Motor neuron (in vitro differentiated cells): ENCODE measurements at regions not wholly inside any gene's neighbourhood (a gene's known extent, or its start where the extent isn't known, plus 50 kb on each side); places are given as distances from the start of the nearest gene placed in this dataset.

Source experiments
- ATAC-seq, 8 experiments: fragments of 200-7000 bp; cut with Tn5 transposase; replicated peaks in 6 of 8; 2 replicates each; pipeline ENCODE4 v1.8.0; 2021; ENCODE audit warnings: mild to moderate bottlenecking in 8 of 8, moderate library complexity in 8 of 8
- H3K27ac ChIP-seq, 2 donors: fragments of 250-450 bp; sonication (Bioruptor Pico); 2 replicates each; pipeline ENCODE4 v1.9.0; 2021; ENCODE audit warnings: antibody characterized with exemption in 2 of 2, mild to moderate bottlenecking in 2 of 2, moderate library complexity in 1 of 2
- H3K4me1 ChIP-seq, 2 donors: fragments of 250-450 bp; sonication (Bioruptor Pico); replicated peaks in 1 of 2; 2 replicates each; pipeline ENCODE4 v1.6.1; 2021; ENCODE audit warnings: antibody characterized with exemption in 2 of 2, mild to moderate bottlenecking in 2 of 2, moderate library complexity in 1 of 2
- H3K4me3 ChIP-seq, 5 donors: fragments of 250-450 bp; sonication (Bioruptor Pico); 2 replicates each; pipeline ENCODE4 v1.9.0; 2021; ENCODE audit warnings: antibody characterized with exemption in 5 of 5, mild to moderate bottlenecking in 5 of 5, moderate library complexity in 4 of 5
- WGBS, 10 experiments: fragments of 450-650 bp; shearing (Covaris generic); methylation state at CpG; one replicate each; pipeline ENCODE4 v1.0.0; 2022; 5-methylcytosine and 5-hydroxymethylcytosine counted together
- in situ Hi-C, 9 experiments: fragments of 400-800 bp; cut with MboI; loops; one replicate each; pipeline ENCODE4 v1.15.0; 2021; ENCODE audit warnings: low sequenced_read_pairs in 9 of 9, low pct_unique_long_range_greater_than_20kb in 2 of 9; ENCODE audit not compliant: unreplicated experiment in 9 of 9

DNA sequence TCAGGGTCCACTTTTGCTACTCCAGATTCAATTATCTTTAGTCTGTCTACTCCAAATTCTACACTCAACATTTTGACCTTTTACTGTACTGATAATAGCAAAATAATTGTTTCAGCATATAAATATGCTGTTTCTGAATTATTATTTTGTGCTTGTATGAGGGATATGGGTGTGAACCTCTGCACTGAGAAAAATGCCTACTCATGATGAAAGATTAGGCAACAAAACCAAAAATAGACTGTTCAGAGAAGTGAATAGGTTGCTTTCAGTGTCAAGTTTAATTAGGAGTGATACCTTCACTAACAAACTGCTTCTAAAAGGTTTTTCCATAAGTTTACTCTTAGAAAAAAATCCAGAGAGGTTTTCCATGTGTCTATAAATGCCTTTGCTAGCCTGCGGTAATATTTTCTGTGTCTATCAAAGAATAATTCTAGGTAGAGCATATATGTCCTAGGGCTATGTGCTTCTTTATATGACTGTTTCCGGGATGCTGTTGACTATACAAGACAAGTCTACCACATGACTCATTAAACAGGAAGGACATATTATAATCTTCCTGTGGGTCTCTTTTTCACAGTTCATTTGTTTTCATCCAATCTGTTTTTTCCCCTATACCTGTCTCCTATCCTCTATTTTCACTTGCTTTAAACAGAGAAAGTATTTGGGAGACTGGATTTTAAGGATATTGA is 218.5 kb upstream of the TTC14 start:
- in situ Hi-C loops: no loop called here
- H3K27ac ChIP-seq: no peak overlapping the region
- peak in 2 of 8 experiments; percentile 52 to 53 for ATAC-seq
- H3K4me3 ChIP-seq: no peak overlapping the region
- 38 to 100% (median 86%) methylated on average over 1 to 2 of the region's 2 CpGs; no CpG with 5 or more reads in 1 of the 10 experiments for WGBS, 10 experiments
- H3K4me1 ChIP-seq: no peaks in the 10 kb centered on the region

DNA sequence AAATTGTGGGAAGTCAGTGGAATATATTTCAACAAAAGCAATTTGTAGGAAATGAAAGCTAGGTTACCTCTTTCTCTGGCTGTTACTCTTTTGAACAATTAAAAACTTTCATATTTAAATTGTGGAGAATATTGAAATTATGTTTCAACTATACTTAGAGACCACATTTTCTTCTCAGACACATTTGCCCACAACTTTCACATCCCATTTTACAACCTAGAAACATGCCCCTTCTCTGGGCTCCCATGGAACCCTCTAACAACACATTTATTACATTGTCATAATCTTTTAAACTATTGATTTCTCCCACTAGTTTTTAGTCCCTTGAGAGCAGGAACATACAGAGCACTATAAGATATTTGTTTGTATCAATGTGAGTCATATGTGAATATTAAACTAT is 211.7 kb upstream of the TTC14 start:
- no peak overlapping the region for H3K27ac ChIP-seq
- in situ Hi-C loops: no loop called here
- no peak for ATAC-seq
- no peak overlapping the region for H3K4me3 ChIP-seq
- no peaks in the 10 kb centered on the region for H3K4me1 ChIP-seq

DNA sequence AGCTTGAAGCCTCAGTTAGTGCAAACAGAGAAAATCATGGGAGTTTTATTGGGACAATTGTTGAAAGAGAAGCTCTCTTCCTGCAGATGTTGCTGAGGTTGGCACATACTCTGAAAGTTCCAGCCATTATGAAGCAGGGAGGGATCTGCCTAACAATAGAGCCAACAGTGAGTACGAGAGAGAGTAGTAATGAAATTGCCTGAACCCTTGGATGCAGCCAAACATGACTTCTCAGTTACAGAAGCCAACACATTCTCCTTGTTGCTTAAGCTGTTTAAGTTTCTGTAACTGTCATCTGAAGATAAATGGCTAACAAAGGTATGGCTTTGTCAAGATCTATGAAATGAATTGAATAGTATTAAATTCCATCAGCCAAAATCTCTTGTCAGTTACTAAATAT is 211.0 kb upstream of the TTC14 start:
- Histone ChIP-seq H3K4me1 (no peaks in the 10 kb centered on the region), H3K27ac (no peak overlapping the region), H3K4me3 (no peak overlapping the region)
- in situ Hi-C loops: no loop called here
- ATAC-seq: no peak
- 0 to 100% (median 20%) methylated on average over 1 of the region's 1 CpG; no CpG with 5 or more reads in 5 of the 10 experiments for WGBS, 10 experiments

DNA sequence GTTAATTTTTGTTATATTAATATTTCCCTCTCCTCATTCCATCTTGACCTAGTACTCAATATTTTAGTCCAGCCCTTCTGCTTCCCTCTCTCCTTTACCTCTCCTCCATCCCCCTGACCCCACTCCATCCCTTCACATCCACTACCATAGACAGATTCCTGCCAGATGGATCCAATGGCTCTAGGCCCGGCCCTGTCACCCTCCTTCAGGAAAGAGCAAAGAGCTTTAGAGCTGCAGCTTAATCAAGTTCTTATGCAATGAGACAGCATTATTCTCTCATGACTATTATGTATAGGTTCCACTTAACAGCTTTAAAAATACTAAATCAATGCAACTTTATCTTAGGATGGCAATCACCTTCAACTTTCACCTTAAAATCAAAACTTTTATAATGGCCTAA is 200.7 kb upstream of the TTC14 start:
- no peak overlapping the region for H3K27ac ChIP-seq
- in situ Hi-C loops: no loop called here
- 0 to 86% (median 77%) methylated on average over 1 of the region's 1 CpG; no CpG with 5 or more reads in 4 of the 10 experiments for WGBS, 10 experiments
- peak in 1 of 8 experiments; percentile 29 for ATAC-seq
- H3K4me1 ChIP-seq: peaks cover 0 to 6% of the 10 kb centered on the region in 2 donors
- H3K4me3 ChIP-seq: no peak overlapping the region

DNA sequence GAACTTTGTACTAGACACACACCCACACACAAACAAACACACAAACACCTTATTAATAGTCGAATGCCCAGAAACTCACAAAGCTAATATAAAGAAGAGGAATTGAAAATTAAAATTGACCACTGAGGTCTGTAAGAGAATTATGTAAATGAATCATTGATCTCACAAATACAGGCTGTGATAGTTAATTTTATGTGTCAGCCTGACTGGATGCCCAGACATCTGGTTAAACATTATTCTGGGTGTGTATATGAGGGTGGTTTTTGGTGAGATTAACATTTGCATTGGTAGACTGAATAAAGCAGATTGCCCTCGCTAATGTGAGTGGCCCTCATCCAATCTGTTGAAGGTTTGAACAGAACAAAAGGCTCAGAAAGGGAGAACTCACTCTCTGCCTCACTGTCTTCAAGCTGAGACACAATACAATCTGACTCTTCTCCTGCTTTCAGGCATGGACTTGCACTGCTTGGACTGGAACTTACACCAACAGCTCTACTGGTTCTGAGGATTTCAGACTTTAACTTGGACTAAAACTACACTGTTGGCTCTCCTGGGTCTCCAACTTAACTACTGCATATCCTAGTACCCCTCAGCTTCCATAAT is 199.4 kb upstream of the TTC14 start:
- in situ Hi-C loops: no loop called here
- Histone ChIP-seq H3K27ac (no peak overlapping the region), H3K4me3 (no peak overlapping the region), H3K4me1 (peaks cover 0 to 6% of the 10 kb centered on the region in 2 donors)
- ATAC-seq: peak in 6 of 8 experiments; percentile 14 to 84 (median 54)
- WGBS, 10 experiments: 0 to 100% (median 78%) methylated on average over 1 to 2 of the region's 2 CpGs; no CpG with 5 or more reads in 5 of the 10 experiments

DNA sequence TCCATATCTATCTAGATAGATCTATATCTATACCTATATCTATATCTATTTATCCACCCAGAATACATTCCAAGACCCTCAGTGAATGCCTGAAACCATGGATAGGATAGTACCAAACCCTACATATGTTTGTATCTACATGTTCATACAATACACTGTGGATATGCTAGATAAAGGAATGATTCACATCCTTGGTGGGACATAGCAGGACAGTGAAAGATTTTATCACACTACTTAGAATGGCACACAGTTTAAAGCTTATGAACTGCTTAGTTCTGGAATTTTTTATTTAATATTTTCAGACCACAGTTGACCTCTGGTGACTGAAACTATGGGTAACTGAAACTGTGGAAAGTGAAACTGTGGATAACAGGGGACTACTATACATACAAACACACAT is 198.8 kb upstream of the TTC14 start:
- in situ Hi-C loops: no loop called here
- Histone ChIP-seq H3K4me3 (no peak overlapping the region), H3K27ac (no peak overlapping the region), H3K4me1 (peaks cover 0 to 6% of the 10 kb centered on the region in 2 donors)
- ATAC-seq: peak in 1 of 8 experiments; percentile 79

DNA sequence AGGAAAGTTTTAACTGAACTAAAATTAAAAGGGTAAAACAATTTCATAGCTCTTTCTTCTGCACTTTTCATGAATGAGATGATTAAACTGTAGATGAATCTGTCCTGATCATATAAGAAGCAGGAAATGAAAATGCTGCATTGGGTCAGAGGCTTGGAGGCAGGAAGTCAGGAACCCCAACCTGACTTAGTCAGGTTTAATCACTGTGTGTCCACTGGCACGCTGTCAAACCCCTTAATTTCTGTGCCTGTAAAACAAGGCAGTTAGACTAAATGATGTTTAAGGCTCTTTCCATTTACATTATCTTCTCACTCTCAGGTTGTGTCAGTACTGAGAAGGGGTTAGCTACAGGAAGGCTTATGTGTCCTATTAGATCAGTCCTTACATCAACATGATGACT is 193.3 kb upstream of the TTC14 start:
- WGBS, 10 experiments: 0 to 100% (median 93%) methylated on average over 1 of the region's 1 CpG; no CpG with 5 or more reads in 5 of the 10 experiments
- in situ Hi-C loops: no loop called here
- no peak overlapping the region for H3K27ac ChIP-seq

DNA sequence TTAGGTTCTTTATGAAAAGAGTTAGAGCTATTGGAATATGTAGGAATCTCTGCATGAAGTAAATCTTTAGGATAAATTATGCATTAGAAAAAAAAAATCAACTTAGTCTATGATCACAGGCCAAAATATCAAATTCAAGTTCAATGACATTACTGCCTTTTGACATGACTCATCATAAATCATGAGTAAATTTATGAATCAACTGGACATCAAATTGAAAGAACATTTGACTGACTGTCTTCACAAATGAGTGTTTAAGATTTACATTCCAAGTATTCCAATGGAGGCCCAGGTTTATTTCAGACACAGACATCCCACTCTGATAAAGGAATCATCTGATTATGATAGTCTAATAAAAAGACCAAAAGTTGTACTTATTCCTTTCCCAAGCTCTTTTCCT is 192.8 kb upstream of the TTC14 start:
- Histone ChIP-seq H3K4me3 (no peak overlapping the region), H3K4me1 (no peaks in the 10 kb centered on the region), H3K27ac (no peak overlapping the region)
- no peak for ATAC-seq
- in situ Hi-C loops: no loop called here

More for the DNA sequence above, 193.3 kb upstream of the TTC14 start:
- no peak for ATAC-seq
- H3K4me3 ChIP-seq: no peak overlapping the region
- H3K4me1 ChIP-seq: no peaks in the 10 kb centered on the region

DNA sequence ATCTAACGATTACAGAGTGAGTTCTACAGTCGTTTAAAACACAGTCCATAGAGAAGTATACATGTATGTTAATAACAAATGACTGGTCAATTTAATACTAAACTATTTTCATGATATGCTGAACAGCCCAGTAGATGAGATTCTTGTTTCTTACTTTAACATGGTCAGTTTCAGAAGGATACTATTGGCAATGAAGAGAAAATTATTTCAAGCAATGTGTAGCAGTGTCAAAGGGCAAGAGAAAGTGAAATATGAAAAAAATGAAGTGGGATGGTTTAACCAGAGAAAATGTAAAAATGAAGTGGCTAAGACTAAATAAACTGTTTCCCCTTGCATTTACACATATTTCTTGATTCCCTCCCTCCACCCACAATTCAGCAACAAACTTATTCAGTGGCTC is 192.1 kb upstream of the TTC14 start:
- H3K4me3 ChIP-seq: no peak overlapping the region
- in situ Hi-C loops: no loop called here
- 10 to 81% (median 73%) methylated on average over 1 to 2 of the region's 2 CpGs; no CpG with 5 or more reads in 2 of the 10 experiments for WGBS, 10 experiments

DNA sequence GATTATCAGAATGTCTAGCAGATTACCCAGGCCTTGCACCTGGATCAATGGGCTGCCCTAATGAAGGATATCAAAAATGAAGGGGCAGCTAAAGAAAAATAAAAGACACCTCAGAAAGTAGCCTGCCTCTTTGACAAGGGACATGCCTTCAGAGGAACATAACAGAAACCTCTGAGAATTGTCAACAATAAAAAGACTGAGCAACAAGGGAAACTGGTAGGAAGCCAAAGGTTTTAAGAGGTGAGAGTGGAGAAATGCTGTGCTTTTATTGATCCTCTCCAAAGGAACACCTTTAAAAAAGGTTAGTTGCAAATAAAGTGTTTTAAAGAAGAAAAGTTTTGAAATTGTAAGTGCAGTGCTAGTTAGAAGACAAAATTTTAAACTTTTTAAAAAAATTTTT is 187.8 kb upstream of the TTC14 start:
- Histone ChIP-seq H3K4me3 (no peak overlapping the region), H3K27ac (no peak overlapping the region), H3K4me1 (peaks cover 15 to 22% of the 10 kb centered on the region in 2 donors)
- in situ Hi-C loops: no loop called here
- no peak for ATAC-seq

More for the DNA sequence above, 192.1 kb upstream of the TTC14 start:
- Histone ChIP-seq H3K27ac (no peak overlapping the region), H3K4me1 (no peaks in the 10 kb centered on the region)
- ATAC-seq: no peak

DNA sequence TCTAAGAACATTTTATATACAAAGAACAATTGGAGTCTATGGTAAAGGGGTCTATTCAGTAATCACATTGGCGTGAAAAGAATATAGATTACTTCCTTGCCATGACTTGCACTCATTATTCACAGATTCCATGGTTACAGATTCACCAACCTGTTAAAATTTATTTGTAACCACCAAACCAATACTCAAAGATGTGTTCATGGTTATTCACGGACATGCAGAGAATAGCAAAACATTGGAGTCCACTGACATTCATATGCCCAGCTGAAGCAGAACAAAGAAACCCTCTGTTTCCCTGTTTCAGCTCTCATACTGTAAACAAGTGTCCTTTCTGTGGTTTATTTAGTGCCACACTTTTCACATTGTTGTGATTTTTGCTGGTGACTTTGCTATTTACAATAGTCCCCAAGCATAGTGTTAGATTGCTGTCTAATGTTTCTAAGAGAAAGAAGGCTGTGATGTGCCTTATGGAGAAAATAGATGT is 185.8 kb upstream of the TTC14 start:
- 8 to 78% (median 33%) methylated on average over 1 to 2 of the region's 2 CpGs; no CpG with 5 or more reads in 3 of the 10 experiments for WGBS, 10 experiments

DNA sequence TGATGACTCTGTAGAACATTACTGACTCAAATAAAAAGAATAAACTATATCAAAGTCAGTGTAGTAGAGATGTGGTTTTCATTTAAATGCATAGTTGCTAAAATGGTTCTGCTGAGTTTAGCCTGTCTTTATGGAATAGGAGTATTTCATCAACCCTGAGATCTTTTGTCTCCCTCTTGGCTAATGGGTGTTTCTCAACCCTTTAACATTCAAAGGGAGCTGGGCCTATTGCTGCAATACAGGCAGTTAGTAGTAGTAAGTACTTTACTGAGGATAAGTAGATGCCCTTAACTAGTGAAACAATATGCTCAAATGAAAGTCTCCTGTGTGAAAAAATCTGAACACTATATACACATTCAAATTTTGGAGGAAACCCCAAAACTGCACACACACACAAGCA is 184.7 kb upstream of the TTC14 start:
- in situ Hi-C loops: no loop called here
- H3K4me1 ChIP-seq: peaks cover 15 to 22% of the 10 kb centered on the region in 2 donors
- no peak overlapping the region for H3K4me3 ChIP-seq
- no peak overlapping the region for H3K27ac ChIP-seq
- ATAC-seq: peak in 1 of 8 experiments; percentile 32

More for the DNA sequence above, 185.8 kb upstream of the TTC14 start:
- H3K4me3 ChIP-seq: no peak overlapping the region
- ATAC-seq: peak in 5 of 8 experiments; percentile 82 to 92 (median 89)
- peaks cover 15 to 22% of the 10 kb centered on the region in 2 donors for H3K4me1 ChIP-seq
- in situ Hi-C loops: no loop called here
- H3K27ac ChIP-seq: peak overlapping the region in 1 of 2 donors; percentile 17

DNA sequence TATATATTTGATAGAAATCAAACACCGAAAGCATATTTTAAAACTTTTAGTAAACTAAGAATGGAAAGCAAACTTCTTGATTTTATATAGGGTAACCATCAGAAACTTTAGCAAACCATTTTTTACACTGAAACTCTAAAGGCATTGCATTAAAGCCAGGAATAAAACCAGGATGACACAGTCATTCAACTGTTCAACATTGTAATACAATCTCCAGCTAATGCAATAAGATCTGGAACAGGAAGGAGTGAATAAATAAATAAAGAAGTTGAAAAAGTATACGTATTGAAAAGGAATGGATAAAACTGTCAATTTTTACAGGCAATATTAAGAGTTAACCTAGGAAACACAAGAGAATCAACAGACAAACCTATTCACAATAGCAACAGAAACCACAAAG is 181.9 kb upstream of the TTC14 start:
- ATAC-seq: no peak
- WGBS, 10 experiments: 18 to 100% (median 85%) methylated on average over 1 to 2 of the region's 2 CpGs
- Histone ChIP-seq H3K27ac (no peak overlapping the region), H3K4me3 (no peak overlapping the region), H3K4me1 (peaks cover 15 to 22% of the 10 kb centered on the region in 2 donors)
- in situ Hi-C loops: no loop called here

DNA sequence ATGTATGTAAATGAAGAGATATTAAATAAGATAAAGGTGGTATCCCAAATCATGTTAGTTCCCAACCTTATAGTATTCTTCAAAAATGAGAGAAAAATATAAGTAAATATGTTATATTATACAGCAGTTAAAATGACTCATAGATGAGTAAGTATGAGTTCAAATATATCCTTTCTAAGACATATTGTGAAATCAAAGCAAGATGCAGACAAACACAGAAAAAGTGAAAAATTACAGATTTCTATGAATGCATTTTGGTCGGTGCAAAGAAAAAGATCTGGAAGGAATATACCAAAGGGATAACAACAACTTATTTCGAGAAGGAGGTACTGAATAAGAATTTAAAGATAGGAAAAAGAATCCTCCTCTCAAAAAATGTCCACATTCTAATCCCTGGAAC is 181.2 kb upstream of the TTC14 start:
- WGBS, 10 experiments: 11 to 100% (median 88%) methylated on average over 1 to 2 of the region's 2 CpGs

More for the DNA sequence above, 181.2 kb upstream of the TTC14 start:
- no peak overlapping the region for H3K4me3 ChIP-seq
- in situ Hi-C loops: no loop called here
- ATAC-seq: no peak
- no peak overlapping the region for H3K27ac ChIP-seq
- H3K4me1 ChIP-seq: peaks cover 13 to 20% of the 10 kb centered on the region in 2 donors
